Activated T-cell treated with anti-CD3 and anti-CD28 coated beads for 4 hours (primary cell): ENCODE measurements at regions not wholly inside any gene's neighbourhood (a gene's known extent, or its start where the extent isn't known, plus 50 kb on each side); places are given as distances from the start of the nearest gene placed in this dataset.

ENCODE experiments used
- DNase-seq: peaks from one replicate; pipeline ENCODE4 v3.0.0-alpha.2; 2020

DNA sequence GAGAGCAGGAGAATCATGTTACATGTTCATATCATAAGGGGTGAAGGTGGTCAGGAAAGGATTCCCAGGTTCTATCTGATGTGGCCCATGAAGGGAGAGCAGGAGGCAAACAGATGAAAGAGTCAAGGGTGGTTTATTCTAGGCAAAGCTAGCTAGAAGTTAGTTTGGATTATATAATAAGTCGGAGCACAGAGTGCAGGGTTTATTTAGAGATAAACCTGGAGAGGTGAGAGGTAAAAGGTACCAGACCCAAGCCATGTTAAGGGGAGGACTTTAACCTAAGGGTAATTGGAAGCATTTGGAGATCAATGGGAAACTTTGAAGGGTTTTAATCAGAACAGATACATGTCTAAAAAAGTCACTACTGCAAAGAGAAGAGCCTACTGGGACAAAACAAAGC lies 69.2 kb upstream of the LRATD1 start:
- DNase-seq: no peak

DNA sequence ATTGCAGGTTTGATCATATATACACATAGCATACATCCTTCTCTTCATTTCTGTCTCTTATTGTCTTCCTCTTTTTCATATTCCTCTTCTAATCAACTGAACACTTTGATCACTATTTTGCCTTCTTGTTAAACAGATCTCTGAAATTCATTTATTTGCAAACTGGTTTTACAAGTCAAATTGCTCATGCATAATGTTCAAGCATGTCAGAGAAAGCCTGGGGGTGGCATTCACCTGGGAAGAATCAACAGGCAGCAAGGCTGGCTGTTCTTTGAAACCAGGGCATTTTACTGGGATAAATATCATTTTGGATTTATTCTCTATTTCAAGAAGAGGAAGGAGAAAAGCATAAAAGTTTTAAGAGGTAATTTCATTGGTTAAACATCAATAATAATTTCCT lies 66.9 kb upstream of the LRATD1 start:
- no peak for DNase-seq

DNA sequence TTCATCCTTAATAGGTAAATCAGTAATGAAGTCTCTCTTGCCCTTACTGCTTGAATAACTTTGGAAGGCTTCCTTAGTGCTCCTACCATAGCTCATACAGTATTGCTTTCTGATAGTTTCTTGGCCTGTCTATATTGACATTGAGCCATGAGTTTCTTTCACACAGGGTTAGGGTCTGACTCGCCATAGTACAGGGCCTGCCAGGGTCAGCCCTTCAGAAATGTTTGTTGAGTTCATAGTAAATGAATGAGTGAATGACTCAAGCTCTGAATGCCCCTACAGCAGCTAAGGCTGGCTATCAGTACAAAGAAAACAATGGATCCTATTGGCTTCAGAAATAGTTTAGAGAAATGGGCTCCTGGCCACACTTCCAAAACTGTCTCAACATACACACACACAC lies 65.0 kb upstream of the LRATD1 start:
- DNase-seq: no peak

- no peak for DNase-seq
These were observed 63.2 kb upstream of the LRATD1 start for GRCh38 chr2:14569294-14569693.

DNA sequence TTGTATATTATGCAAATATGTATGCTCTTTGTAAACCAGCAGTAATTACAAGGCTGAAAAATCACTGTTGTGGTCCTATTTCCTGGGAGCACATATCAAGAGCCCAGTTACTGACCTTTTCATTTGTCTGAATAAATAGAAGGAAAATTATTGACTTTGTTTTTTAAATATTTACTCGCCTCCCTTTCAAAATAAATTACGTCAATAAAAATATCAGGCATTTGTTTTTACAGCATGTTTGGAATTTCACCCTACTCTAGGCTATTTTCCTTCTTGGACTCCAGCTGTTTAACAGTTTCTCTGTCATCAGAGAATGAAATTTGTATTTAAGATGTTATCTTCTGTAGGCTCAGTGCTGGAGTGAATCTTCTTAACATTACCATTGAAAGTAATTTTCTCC lies 59.9 kb upstream of the LRATD1 start:
- no peak for DNase-seq

DNA sequence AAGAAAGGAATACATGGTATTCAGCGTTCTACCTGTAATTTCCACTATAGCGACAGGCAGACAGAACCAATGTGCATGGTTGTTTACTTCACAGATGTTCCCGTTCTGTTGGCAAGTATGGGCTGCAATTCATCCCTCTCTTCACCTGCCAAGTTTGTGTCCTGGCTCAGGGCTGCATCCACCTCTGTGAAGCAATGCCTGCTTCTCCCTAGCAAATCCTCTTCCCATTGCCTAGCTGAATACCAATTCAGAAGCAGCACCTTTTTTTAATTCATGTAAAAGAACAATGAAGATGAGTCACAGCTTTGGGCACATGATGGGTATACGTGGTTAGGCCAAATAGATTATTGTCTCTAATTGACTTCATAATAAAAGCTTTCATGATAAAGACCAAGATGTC lies 54.7 kb upstream of the LRATD1 start:
- DNase-seq: no peak
